GM12891 (cell line): ENCODE measurements at regions not wholly inside any gene's neighbourhood (a gene's known extent, or its start where the extent isn't known, plus 50 kb on each side); places are given as distances from the start of the nearest gene placed in this dataset.
A peak's percentile ranks its signal among the peaks of the same experiment; 100 is the strongest.

ENCODE experiments used
- DNase-seq: peaks from one replicate; pipeline ENCODE4 v3.0.0; 2011; ENCODE audit warnings: low spot score; ENCODE audit not compliant: insufficient read length
- FAIRE-seq: peaks from 2 replicates; lab custom pipeline; 2011; peaks lifted over from hg19 to GRCh38; lab: Jason Lieb, UNC
- PAX5 ChIP-seq: IDR thresholded peaks from 2 replicates; pipeline ENCODE4 v1.6.1; 2011; ENCODE audit warnings: low read length, moderate library complexity, mild to moderate bottlenecking; ENCODE audit not compliant: insufficient read depth, severe bottlenecking
- POLR2A ChIP-seq: IDR thresholded peaks from 2 replicates; pipeline ENCODE4 v1.6.1; 2011; ENCODE audit warnings: low read depth, low read length, control low read depth
- POLR2AphosphoS5 ChIP-seq: IDR thresholded peaks from 2 replicates; pipeline ENCODE4 v1.6.1; 2011; ENCODE audit warnings: low read depth, low read length, control low read depth
- POU2F2 ChIP-seq: IDR thresholded peaks from 2 replicates; pipeline ENCODE4 v1.6.1; 2011; ENCODE audit warnings: low read depth, mild to moderate bottlenecking, control low read depth, low read length, moderate library complexity
- SPI1 ChIP-seq: IDR thresholded peaks from 2 replicates; pipeline ENCODE4 v1.6.1; 2011; ENCODE audit warnings: low read depth, low read length, control low read depth
- TAF1 ChIP-seq: IDR thresholded peaks from 2 replicates; pipeline ENCODE4 v1.6.1; 2011; ENCODE audit warnings: low read depth, low read length, control low read depth

DNA sequence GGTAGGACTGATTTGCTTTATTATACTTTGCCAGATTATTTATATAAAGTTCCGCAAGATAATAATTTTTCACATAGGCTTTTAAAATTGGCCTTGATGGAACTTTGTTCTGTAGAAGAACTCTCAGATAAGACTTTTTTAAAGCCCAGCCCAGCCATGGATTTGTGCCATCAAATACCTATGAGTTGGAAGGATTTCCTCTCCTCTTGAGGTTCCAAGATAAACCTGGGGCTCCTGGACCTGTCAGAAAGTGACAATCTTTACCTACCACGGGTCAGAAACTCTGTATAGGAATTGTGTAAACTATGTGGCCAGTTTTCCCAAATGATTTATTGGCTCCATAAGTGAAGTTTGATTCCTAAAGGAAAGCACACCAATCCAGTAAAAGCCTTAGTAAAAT is 271.9 kb upstream of the GRID2 start:
- DNase-seq (no peak), FAIRE-seq (no peak)

DNA sequence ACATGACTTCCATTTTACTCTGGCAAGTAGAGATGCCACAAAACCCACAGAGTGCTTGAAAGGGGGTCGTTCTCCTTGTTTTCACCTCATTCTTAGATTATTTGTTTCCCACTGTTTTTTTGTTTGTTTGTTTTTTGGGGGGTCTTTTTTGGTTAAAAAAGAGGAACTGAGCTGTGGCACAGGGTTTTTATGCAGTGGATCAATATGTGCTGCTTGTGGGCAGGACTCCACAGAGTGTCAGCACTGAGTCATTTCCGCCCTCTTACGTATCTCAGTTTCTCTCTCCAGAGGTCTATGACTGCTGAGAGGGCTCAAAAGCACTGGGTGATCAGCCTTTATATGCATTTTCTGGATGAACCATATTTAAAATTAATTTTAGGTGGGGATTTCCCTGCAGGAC is 268.1 kb upstream of the GRID2 start:
- DNase-seq, result no peak
- no peak for FAIRE-seq
- peak; percentile 80 for TF ChIP-seq SPI1
- TF ChIP-seq POLR2AphosphoS5, result no peak

More for the DNA sequence above, 271.9 kb upstream of the GRID2 start:
- TF ChIP-seq TAF1, result no peak
- no peak for TF ChIP-seq SPI1
- TF ChIP-seq PAX5, result no peak
- TF ChIP-seq POU2F2, result no peak
- TF ChIP-seq POLR2AphosphoS5, result no peak
- TF ChIP-seq POLR2A, result no peak

DNA sequence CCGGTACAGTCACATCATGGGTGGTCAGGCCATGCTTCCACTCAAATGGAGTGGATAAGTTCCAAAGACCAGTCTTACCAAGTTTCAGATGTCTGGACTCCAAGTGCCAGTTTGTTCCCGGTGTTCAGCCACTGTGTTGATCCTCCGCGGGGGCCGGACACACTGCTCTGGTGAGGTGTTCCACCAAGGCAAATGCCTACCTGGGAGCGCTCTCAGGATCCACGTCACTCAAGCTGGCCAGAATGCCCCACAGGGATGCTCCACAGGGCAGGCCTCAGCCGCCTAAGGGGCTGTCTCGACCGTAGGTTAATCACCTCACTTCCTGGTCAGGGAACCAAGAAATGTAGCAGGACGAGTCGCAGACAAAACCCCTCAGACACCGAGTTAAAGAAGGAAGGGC is 258.0 kb upstream of the GRID2 start:
- TF ChIP-seq TAF1 (no peak), PAX5 (no peak), POU2F2 (no peak), POLR2A (no peak), SPI1 (no peak), POLR2AphosphoS5 (no peak)
- FAIRE-seq, result no peak
- no peak for DNase-seq

DNA sequence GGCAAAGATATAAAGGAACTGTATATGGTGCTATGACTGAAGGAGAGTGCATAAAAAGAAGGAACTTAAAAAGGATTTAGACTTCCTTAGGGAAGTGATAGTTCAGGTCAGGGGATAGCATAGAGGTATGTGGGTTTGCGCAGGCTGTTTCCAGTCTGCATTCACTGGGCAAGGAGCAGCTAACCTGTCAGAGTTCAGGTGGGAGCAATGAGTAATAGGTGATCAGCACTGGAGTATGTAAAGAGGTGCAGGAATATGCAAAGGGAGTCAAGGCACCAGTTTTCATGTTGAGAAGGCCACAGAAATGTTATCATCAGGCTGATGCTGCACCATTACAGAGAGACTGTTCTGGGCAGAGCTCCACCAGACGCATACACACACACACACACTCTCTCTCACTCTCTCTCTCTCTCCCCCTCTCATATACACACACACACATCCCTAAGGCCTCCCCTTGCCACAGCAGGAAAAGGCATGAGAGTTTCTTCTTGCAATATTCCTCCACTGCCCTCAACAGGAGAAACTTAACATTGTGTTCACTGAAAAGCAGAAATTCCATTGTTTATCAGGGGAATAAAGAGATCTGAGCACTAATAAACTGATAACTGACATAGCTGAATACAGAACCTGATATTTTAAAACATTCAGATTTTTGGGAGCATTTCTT is 256.4 kb upstream of the GRID2 start:
- no peak for DNase-seq
- FAIRE-seq, result no peak
- TF ChIP-seq TAF1 (no peak), SPI1 (no peak), POLR2AphosphoS5 (no peak), POLR2A (no peak), PAX5 (no peak), POU2F2 (no peak)

DNA sequence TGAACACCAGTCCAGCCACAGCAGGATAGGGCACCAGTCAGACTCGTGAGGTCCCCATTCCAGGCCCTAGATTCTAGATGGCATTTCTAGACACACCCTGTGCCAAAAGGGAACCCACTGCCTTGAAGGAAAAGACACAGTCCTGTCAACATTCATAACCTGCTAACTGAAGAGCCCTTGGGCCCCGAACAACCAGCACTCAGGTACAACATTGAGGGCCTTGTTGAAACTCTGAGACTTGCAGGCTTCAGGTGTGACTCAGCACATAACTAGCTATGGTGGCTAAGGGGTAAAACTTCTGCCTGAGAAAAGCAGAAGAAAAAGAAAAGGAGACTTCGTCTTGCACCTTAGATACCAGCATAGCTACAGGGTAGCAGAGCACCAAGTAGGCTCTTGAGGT is 252.9 kb upstream of the GRID2 start:
- FAIRE-seq (no peak), DNase-seq (no peak)

DNA sequence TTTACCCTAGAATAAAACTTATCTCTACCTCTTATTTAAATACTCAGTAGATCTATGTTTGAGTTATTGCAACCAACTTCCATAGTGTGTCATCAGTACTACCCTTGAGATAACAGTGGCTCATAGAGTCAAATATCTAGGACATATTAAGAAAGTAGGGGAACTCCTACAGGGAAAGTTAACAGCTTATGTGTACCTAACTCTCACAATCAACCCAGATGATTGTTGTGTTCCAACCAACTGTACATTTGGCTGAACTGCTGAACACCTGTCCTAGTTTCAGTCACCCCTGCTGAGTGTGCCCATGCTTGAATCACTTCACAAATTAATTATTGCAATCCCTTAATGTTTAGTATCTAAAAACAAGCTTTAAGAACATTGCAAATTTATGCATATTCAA is 244.2 kb upstream of the GRID2 start:
- TF ChIP-seq SPI1 (no peak), POU2F2 (no peak), POLR2AphosphoS5 (no peak), POLR2A (no peak), TAF1 (no peak), PAX5 (no peak)
- DNase-seq (no peak), FAIRE-seq (no peak)

More for the DNA sequence above, 252.9 kb upstream of the GRID2 start:
- TF ChIP-seq PAX5, result no peak
- no peak for TF ChIP-seq POLR2A
- no peak for TF ChIP-seq SPI1
- TF ChIP-seq POLR2AphosphoS5, result no peak
- TF ChIP-seq POU2F2, result no peak
- TF ChIP-seq TAF1, result no peak

DNA sequence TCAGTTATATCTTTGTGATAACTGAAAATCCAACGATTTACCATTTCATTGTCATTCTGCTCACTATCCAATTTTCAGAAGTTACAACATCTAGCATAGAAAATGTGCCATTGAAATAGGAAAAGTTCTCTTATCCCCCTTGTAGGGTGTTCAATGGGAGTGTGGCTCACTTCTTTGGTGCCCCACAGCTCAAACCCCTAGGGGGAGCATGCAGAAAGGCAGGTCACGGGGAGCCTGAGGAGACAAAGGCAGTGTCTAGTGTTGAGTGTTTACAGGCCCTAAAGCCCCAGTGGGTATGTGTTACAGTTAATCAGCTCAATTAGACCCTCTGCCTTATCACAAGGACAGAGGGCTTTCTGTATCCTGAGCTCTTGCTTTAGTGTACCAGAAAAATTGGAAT is 243.4 kb upstream of the GRID2 start:
- no peak for TF ChIP-seq POLR2AphosphoS5
- no peak for TF ChIP-seq TAF1
- no peak for TF ChIP-seq POU2F2
- no peak for TF ChIP-seq PAX5
- no peak for TF ChIP-seq POLR2A
- FAIRE-seq (no peak), DNase-seq (no peak)

DNA sequence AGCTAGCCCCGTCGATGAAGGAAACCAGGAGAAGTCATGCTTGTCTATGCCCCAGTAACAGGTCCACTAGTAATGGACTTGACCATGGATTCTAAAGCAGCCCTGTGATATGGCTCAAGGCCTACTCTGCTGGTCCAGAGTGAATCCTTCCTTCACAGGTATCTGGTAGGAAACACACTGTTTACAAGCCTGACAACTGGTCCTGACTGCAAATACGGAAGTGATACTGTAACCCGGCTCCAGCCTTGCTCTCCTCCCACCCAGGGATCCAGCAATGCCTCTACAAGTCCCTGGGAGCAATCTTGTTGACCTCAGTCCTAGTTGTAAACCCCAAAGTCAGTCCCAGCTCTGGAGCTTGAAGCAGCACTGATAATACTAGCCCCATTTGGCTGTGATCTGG is 239.2 kb upstream of the GRID2 start:
- DNase-seq (no peak), FAIRE-seq (no peak)
- TF ChIP-seq SPI1 (peak; percentile 60), POLR2A (no peak), TAF1 (no peak)

DNA sequence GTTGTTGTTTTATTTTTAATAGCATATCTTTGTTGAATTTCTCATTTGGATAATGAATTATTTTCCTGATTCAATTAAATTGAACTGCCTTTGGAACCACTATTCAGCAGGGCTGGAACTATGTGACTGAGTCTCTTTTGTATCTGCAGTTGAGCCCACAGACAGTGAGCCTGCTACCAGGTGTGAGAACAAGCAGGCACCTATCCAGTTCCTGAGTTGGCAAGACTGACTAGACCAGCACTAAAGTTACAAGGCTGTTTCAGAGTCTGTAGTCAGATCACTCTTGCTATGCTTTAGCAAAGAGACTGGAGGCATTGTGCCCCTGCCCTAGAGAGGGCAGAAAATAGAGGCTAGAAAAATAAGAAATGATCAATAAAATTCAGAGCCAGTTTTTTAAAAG is 237.3 kb upstream of the GRID2 start:
- TF ChIP-seq TAF1, result no peak
- no peak for TF ChIP-seq POU2F2
- FAIRE-seq (no peak), DNase-seq (no peak)

DNA sequence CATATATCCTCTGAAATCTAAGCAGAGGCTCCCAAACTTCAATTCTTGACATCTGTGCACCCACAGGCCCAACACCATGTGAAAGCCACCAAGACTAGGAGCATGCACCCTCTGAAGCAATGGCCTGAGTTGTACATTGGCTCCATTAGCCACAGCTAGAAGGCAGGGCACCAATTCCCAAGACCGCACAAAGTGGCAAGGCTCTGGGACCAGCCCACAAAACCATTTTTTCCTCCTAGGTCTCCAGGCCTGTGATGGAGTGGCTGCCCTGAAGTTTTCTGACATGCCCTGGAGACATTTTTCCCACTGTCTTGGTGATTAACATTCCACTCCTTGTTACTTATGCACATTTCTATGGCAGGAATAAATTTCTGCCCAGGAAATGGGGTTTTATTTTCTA is 232.2 kb upstream of the GRID2 start:
- TF ChIP-seq POU2F2 (no peak), PAX5 (no peak), POLR2AphosphoS5 (no peak), POLR2A (no peak), TAF1 (no peak), SPI1 (no peak)
- DNase-seq, result no peak
- no peak for FAIRE-seq
